Liver (tissue), 8 donors: ENCODE measurements at regions not wholly inside any gene's neighbourhood (a gene's known extent, or its start where the extent isn't known, plus 50 kb on each side); places are given as distances from the start of the nearest gene placed in this dataset.

ENCODE experiments used
- DNase-seq: peaks from one replicate; pipeline ENCODE4 v3.0.0-alpha.2; 2017; ENCODE audit warnings: low spot score
- H3K27ac ChIP-seq, 2 donors: one replicate each; pipeline ENCODE4 v1.7.0; 2013; ENCODE audit warnings: inconsistent platforms in 2 of 2, low read length in 2 of 2, control low read depth in 1 of 2, low read depth in 1 of 2, mild to moderate bottlenecking in 1 of 2
- H3K27me3 ChIP-seq, 4 donors: one replicate each; pipeline versions ENCODE4 v1.6.1 to v1.7.0; 2013; ENCODE audit warnings: low read length in 3 of 4, inconsistent platforms in 1 of 4, mild to moderate bottlenecking in 1 of 4, moderate library complexity in 1 of 4; ENCODE audit not compliant: control insufficient read depth in 4 of 4, insufficient read depth in 4 of 4
- H3K36me3 ChIP-seq, 4 donors: one replicate each; pipeline versions ENCODE4 v1.6.1 to v1.7.0; 2013; ENCODE audit warnings: low read length in 3 of 4, mild to moderate bottlenecking in 3 of 4, low read depth in 1 of 4, moderate library complexity in 1 of 4; ENCODE audit not compliant: control insufficient read depth in 4 of 4, insufficient read depth in 3 of 4
- H3K4me1 ChIP-seq, 4 donors: one replicate each; pipeline versions ENCODE4 v1.6.1 to v1.7.0; 2013; ENCODE audit warnings: low read length in 3 of 4, mild to moderate bottlenecking in 3 of 4, moderate library complexity in 1 of 4; ENCODE audit not compliant: control insufficient read depth in 4 of 4, insufficient read depth in 4 of 4
- H3K4me3 ChIP-seq, 3 donors: one replicate each; pipeline versions ENCODE4 v1.6.1 to v1.7.0; 2013; ENCODE audit warnings: low read length in 3 of 3, control low read depth in 1 of 3, low read depth in 1 of 3, mild to moderate bottlenecking in 1 of 3
- H3K9ac ChIP-seq, 2 donors: one replicate each; pipeline ENCODE4 v1.7.0; 2013; ENCODE audit warnings: low read length in 2 of 2, mild to moderate bottlenecking in 2 of 2, moderate library complexity in 2 of 2, control low read depth in 1 of 2, low read depth in 1 of 2
- H3K9me3 ChIP-seq, 4 donors: one replicate each; pipeline versions ENCODE4 v1.6.1 to v1.7.0; 2013; ENCODE audit warnings: low read length in 3 of 4; ENCODE audit not compliant: control insufficient read depth in 4 of 4
- EGR1 ChIP-seq, 2 donors: IDR thresholded peaks; 2 replicates each; pipeline ENCODE4 v1.6.1; 2016 to 2018; ENCODE audit warnings: antibody characterized with exemption in 2 of 2, low read depth in 2 of 2
- FOXA1 ChIP-seq: IDR thresholded peaks from 2 replicates; pipeline ENCODE4 v1.6.1; 2016; ENCODE audit warnings: antibody characterized with exemption
- FOXA2 ChIP-seq: IDR thresholded peaks from 2 replicates; pipeline ENCODE4 v1.6.1; 2016; ENCODE audit warnings: antibody characterized with exemption
- GABPA ChIP-seq, 2 donors: IDR thresholded peaks in 1 of 2; conservative IDR thresholded peaks in 1 of 2; 2 replicates each; pipeline ENCODE4 v1.6.1; 2016; ENCODE audit warnings: antibody characterized with exemption in 2 of 2, mild to moderate bottlenecking in 1 of 2, moderate library complexity in 1 of 2
- HNF4A ChIP-seq, 2 donors: conservative IDR thresholded peaks; 2 replicates each; pipeline ENCODE4 v1.6.1; 2016; ENCODE audit warnings: antibody characterized with exemption in 2 of 2, mild to moderate bottlenecking in 2 of 2
- HNF4G ChIP-seq: IDR thresholded peaks from 2 replicates; pipeline ENCODE4 v1.6.1; 2016; ENCODE audit warnings: antibody characterized with exemption
- JUND ChIP-seq, 2 donors: IDR thresholded peaks; 2 replicates each; pipeline ENCODE4 v1.6.1; 2016; ENCODE audit warnings: antibody characterized with exemption in 2 of 2
- RAD21 ChIP-seq, 2 donors: IDR thresholded peaks; 2 replicates each; pipeline ENCODE4 v1.6.1; 2016; ENCODE audit warnings: antibody characterized with exemption in 2 of 2, mild to moderate bottlenecking in 2 of 2
- RXRA ChIP-seq, 2 donors: IDR thresholded peaks; 2 replicates each; pipeline ENCODE4 v1.6.1; 2017 to 2018; ENCODE audit warnings: antibody characterized with exemption in 2 of 2, mild to moderate bottlenecking in 1 of 2
- SP1 ChIP-seq: IDR thresholded peaks from 2 replicates; pipeline ENCODE4 v1.6.1; 2018; ENCODE audit warnings: antibody characterized with exemption, mild to moderate bottlenecking
- TAF1 ChIP-seq: conservative IDR thresholded peaks from 2 replicates; pipeline ENCODE4 v1.6.1; 2016; ENCODE audit warnings: antibody characterized with exemption, mild to moderate bottlenecking
- YY1 ChIP-seq: IDR thresholded peaks from 2 replicates; pipeline ENCODE4 v1.6.1; 2016; ENCODE audit warnings: antibody characterized with exemption, mild to moderate bottlenecking
- WGBS: extraction: QIAGEN DNeasy Blood & Tissue Kit; methylation state at CpG from one replicate; pipeline ENCODE4 v1.1.7; 2013; 5-methylcytosine and 5-hydroxymethylcytosine counted together
- TF ChIP-seq, protein P1 (sequence below): fragments of 150-350 bp; IDR thresholded peaks from 2 replicates; pipeline ENCODE4 v1.5.1; 2017; ENCODE audit warnings: improper control_type of control experiment, low read depth, low read length; ENCODE audit not compliant: missing input control
- TF ChIP-seq, protein P2 (sequence below): IDR thresholded peaks from 2 replicates; pipeline ENCODE4 v1.6.1; 2016; ENCODE audit warnings: antibody characterized with exemption, mild to moderate bottlenecking
- TF ChIP-seq, protein P3 (sequence below): IDR thresholded peaks from 2 replicates; pipeline ENCODE4 v1.6.1; 2016; ENCODE audit warnings: antibody characterized with exemption
- TF ChIP-seq, protein P4 (sequence below): IDR thresholded peaks from 2 replicates; pipeline ENCODE4 v1.6.1; 2016; ENCODE audit warnings: antibody characterized with exemption
- donor health status: healthy.
- donor health status: healthy.
- donor health status: healthy.
- donor health status: healthy.
- donor health status: healthy.

GRCh38 chr9:134971196-134971595 is 53.5 kb upstream of the FCN1 start:
- DNase-seq = no peak
- TF ChIP-seq TAF1 (no peak), GABPA (IDR thresholded peaks at IDR 0.05 in 1 of 2, conservative IDR thresholded peaks at IDR 0.05 in 1 of 2) (no peak), HNF4G (no peak), FOXA2 (no peak), RAD21 (IDR thresholded peaks at IDR 0.05) (no peak), EGR1 (IDR thresholded peaks at IDR 0.05; ENCODE audit: low read depth in 2 of 2) (no peak), FOXA1 (no peak), RXRA (IDR thresholded peaks at IDR 0.05) (no peak)
- TF ChIP-seq, protein P1, sequence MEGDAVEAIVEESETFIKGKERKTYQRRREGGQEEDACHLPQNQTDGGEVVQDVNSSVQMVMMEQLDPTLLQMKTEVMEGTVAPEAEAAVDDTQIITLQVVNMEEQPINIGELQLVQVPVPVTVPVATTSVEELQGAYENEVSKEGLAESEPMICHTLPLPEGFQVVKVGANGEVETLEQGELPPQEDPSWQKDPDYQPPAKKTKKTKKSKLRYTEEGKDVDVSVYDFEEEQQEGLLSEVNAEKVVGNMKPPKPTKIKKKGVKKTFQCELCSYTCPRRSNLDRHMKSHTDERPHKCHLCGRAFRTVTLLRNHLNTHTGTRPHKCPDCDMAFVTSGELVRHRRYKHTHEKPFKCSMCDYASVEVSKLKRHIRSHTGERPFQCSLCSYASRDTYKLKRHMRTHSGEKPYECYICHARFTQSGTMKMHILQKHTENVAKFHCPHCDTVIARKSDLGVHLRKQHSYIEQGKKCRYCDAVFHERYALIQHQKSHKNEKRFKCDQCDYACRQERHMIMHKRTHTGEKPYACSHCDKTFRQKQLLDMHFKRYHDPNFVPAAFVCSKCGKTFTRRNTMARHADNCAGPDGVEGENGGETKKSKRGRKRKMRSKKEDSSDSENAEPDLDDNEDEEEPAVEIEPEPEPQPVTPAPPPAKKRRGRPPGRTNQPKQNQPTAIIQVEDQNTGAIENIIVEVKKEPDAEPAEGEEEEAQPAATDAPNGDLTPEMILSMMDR = no peak
- TF ChIP-seq, protein P2, sequence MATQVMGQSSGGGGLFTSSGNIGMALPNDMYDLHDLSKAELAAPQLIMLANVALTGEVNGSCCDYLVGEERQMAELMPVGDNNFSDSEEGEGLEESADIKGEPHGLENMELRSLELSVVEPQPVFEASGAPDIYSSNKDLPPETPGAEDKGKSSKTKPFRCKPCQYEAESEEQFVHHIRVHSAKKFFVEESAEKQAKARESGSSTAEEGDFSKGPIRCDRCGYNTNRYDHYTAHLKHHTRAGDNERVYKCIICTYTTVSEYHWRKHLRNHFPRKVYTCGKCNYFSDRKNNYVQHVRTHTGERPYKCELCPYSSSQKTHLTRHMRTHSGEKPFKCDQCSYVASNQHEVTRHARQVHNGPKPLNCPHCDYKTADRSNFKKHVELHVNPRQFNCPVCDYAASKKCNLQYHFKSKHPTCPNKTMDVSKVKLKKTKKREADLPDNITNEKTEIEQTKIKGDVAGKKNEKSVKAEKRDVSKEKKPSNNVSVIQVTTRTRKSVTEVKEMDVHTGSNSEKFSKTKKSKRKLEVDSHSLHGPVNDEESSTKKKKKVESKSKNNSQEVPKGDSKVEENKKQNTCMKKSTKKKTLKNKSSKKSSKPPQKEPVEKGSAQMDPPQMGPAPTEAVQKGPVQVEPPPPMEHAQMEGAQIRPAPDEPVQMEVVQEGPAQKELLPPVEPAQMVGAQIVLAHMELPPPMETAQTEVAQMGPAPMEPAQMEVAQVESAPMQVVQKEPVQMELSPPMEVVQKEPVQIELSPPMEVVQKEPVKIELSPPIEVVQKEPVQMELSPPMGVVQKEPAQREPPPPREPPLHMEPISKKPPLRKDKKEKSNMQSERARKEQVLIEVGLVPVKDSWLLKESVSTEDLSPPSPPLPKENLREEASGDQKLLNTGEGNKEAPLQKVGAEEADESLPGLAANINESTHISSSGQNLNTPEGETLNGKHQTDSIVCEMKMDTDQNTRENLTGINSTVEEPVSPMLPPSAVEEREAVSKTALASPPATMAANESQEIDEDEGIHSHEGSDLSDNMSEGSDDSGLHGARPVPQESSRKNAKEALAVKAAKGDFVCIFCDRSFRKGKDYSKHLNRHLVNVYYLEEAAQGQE = no peak
- TF ChIP-seq, protein P3, sequence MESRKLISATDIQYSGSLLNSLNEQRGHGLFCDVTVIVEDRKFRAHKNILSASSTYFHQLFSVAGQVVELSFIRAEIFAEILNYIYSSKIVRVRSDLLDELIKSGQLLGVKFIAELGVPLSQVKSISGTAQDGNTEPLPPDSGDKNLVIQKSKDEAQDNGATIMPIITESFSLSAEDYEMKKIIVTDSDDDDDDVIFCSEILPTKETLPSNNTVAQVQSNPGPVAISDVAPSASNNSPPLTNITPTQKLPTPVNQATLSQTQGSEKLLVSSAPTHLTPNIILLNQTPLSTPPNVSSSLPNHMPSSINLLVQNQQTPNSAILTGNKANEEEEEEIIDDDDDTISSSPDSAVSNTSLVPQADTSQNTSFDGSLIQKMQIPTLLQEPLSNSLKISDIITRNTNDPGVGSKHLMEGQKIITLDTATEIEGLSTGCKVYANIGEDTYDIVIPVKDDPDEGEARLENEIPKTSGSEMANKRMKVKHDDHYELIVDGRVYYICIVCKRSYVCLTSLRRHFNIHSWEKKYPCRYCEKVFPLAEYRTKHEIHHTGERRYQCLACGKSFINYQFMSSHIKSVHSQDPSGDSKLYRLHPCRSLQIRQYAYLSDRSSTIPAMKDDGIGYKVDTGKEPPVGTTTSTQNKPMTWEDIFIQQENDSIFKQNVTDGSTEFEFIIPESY = no peak
- TF ChIP-seq, protein P4, sequence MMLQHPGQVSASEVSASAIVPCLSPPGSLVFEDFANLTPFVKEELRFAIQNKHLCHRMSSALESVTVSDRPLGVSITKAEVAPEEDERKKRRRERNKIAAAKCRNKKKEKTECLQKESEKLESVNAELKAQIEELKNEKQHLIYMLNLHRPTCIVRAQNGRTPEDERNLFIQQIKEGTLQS = no peak
- no peaks in the 10 kb centered on the region for H3K4me1 ChIP-seq
- H3K27ac ChIP-seq = no peak overlapping the region
- 78% methylated on average over 7 of the region's 7 CpGs for WGBS
- no peak overlapping the region for H3K4me3 ChIP-seq
- no peaks in the 10 kb centered on the region for H3K9me3 ChIP-seq
- peaks cover 0 to 27% (median 2%) of the 10 kb centered on the region in 4 donors for H3K27me3 ChIP-seq
- no peaks in the 10 kb centered on the region for H3K36me3 ChIP-seq
- H3K9ac ChIP-seq = no peak overlapping the region

- H3K27me3 ChIP-seq = peaks cover 0 to 27% (median 2%) of the 10 kb centered on the region in 4 donors
- no peak overlapping the region for H3K9ac ChIP-seq
- DNase-seq = no peak
- no peaks in the 10 kb centered on the region for H3K9me3 ChIP-seq
- no peaks in the 10 kb centered on the region for H3K36me3 ChIP-seq
- no peak overlapping the region for H3K4me3 ChIP-seq
- WGBS = 84% methylated on average over 4 of the region's 4 CpGs
- H3K27ac ChIP-seq = no peak overlapping the region
- TF ChIP-seq YY1 (no peak), TAF1 (no peak), SP1 (no peak), HNF4G (no peak), JUND (IDR thresholded peaks at IDR 0.05) (no peak), EGR1 (IDR thresholded peaks at IDR 0.05; ENCODE audit: low read depth in 2 of 2) (no peak), RXRA (IDR thresholded peaks at IDR 0.05) (no peak), HNF4A (conservative IDR thresholded peaks at IDR 0.05) (no peak), GABPA (IDR thresholded peaks at IDR 0.05 in 1 of 2, conservative IDR thresholded peaks at IDR 0.05 in 1 of 2) (no peak), FOXA2 (no peak)
- H3K4me1 ChIP-seq = no peaks in the 10 kb centered on the region
Measured at GRCh38 chr9:134971696-134972095, 54.0 kb upstream of the FCN1 start.
